Vagina (tissue), 2 donors: ENCODE measurements at regions not wholly inside any gene's neighbourhood (a gene's known extent, or its start where the extent isn't known, plus 50 kb on each side); places are given as distances from the start of the nearest gene placed in this dataset.

Experiments used
- CTCF ChIP-seq, 3 experiments: fragments of 450-650 bp in 2 of 3; fragments of 200-600 bp in 1 of 3; sonication (generic) in 1 of 3; IDR thresholded peaks; one replicate each; pipeline ENCODE4 v1.5.1; 2017 to 2019; ENCODE audit warnings: antibody characterized with exemption in 3 of 3, mild to moderate bottlenecking in 2 of 3, moderate library complexity in 2 of 3
- POLR2A ChIP-seq, 2 donors: fragments of 450-650 bp; IDR thresholded peaks; one replicate each; pipeline ENCODE4 v1.6.1; 2017; ENCODE audit warnings: antibody characterized with exemption in 2 of 2, mild to moderate bottlenecking in 2 of 2, moderate library complexity in 2 of 2
- POLR2AphosphoS5 ChIP-seq, 2 donors: sonication (generic); formaldehyde crosslinking; IDR thresholded peaks; one replicate each; pipeline ENCODE4 v1.9.0; 2017; ENCODE audit warnings: antibody characterized with exemption in 2 of 2, mild to moderate bottlenecking in 2 of 2, low read depth in 1 of 2; ENCODE audit not compliant: insufficient read depth in 1 of 2

GRCh38 chr10:88115968-88116367 lies 252.5 kb downstream of the PTEN start:
- no peak for TF ChIP-seq POLR2AphosphoS5 (IDR thresholded peaks at IDR 0.05; ENCODE audit: insufficient read depth in 1 of 2, low read depth in 1 of 2)
- TF ChIP-seq POLR2A (IDR thresholded peaks at IDR 0.05): no peak
- TF ChIP-seq CTCF (IDR thresholded peaks at IDR 0.05): no peak
